Esophagus squamous epithelium (tissue), 4 donors: ENCODE measurements at regions not wholly inside any gene's neighbourhood (a gene's known extent, or its start where the extent isn't known, plus 50 kb on each side); places are given as distances from the start of the nearest gene placed in this dataset.

ENCODE experiments used
- POLR2A ChIP-seq, 4 donors: fragments of 450-650 bp; IDR thresholded peaks; one replicate each; pipeline ENCODE4 v1.6.1; 2017; ENCODE audit warnings: antibody characterized with exemption in 4 of 4, mild to moderate bottlenecking in 4 of 4, moderate library complexity in 3 of 4
- TF ChIP-seq, protein P1 (sequence below), 6 experiments: fragments of 450-650 bp in 4 of 6; fragments of 200-600 bp in 2 of 6; sonication (generic) in 2 of 6; IDR thresholded peaks; one replicate each; pipeline ENCODE4 v1.5.1; 2016 to 2019; ENCODE audit warnings: antibody characterized with exemption in 6 of 6, mild to moderate bottlenecking in 4 of 6, moderate library complexity in 4 of 6

- TF ChIP-seq, protein P1, sequence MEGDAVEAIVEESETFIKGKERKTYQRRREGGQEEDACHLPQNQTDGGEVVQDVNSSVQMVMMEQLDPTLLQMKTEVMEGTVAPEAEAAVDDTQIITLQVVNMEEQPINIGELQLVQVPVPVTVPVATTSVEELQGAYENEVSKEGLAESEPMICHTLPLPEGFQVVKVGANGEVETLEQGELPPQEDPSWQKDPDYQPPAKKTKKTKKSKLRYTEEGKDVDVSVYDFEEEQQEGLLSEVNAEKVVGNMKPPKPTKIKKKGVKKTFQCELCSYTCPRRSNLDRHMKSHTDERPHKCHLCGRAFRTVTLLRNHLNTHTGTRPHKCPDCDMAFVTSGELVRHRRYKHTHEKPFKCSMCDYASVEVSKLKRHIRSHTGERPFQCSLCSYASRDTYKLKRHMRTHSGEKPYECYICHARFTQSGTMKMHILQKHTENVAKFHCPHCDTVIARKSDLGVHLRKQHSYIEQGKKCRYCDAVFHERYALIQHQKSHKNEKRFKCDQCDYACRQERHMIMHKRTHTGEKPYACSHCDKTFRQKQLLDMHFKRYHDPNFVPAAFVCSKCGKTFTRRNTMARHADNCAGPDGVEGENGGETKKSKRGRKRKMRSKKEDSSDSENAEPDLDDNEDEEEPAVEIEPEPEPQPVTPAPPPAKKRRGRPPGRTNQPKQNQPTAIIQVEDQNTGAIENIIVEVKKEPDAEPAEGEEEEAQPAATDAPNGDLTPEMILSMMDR (IDR thresholded peaks at IDR 0.05) = no peak
- no peak for TF ChIP-seq POLR2A (IDR thresholded peaks at IDR 0.05)
Observed at GRCh38 chr4:54372951-54373350, 143.9 kb downstream of the PDGFRA start.
